ENCODE measurements at regions not wholly inside any gene's neighbourhood (a gene's known extent, or its start where the extent isn't known, plus 50 kb on each side); places are given as distances from the start of the nearest gene placed in this dataset.
"Not testable (repeated sequence)": the region's sequence is repeated elsewhere in the genome, so short reads cannot be mapped to it uniquely, and the experiment has no call there.

DNA sequence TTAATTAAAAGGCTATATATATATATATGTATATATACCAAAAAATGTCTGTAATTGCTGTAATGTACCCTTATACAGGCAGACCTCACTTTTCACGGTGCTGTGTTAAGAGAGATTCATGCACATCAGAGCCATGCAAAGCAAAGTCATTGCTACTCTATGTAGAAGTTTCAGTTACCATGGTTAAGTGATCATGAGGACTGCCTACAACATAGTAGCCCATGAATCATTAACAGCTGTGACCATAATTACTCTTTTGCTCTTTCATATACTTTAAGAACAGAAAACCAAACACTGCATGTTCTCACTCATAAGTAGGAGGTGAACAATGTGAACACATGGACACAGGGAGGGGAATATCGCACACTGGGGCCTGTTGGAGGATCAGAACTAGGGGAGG is 225.3 kb upstream of the EPHA3 start:
- Mint-ChIP-seq H3K36me3 (ENCODE audit: low read depth) (no peaks in the 10 kb centered on the region), H3K27me3 (ENCODE audit: low read depth) (no peaks in the 10 kb centered on the region), H3K4me1 (ENCODE audit: low read depth) (no peaks in the 10 kb centered on the region), H3K27ac (ENCODE audit: unreplicated experiment) (no peak overlapping the region), H3K4me3 (ENCODE audit: unreplicated experiment) (no peak overlapping the region), H3K9me3 (ENCODE audit: low read depth) (no peaks in the 10 kb centered on the region)
- DNase-seq (ENCODE audit: low spot score) = no peak
- TF ChIP-seq, protein P1, sequence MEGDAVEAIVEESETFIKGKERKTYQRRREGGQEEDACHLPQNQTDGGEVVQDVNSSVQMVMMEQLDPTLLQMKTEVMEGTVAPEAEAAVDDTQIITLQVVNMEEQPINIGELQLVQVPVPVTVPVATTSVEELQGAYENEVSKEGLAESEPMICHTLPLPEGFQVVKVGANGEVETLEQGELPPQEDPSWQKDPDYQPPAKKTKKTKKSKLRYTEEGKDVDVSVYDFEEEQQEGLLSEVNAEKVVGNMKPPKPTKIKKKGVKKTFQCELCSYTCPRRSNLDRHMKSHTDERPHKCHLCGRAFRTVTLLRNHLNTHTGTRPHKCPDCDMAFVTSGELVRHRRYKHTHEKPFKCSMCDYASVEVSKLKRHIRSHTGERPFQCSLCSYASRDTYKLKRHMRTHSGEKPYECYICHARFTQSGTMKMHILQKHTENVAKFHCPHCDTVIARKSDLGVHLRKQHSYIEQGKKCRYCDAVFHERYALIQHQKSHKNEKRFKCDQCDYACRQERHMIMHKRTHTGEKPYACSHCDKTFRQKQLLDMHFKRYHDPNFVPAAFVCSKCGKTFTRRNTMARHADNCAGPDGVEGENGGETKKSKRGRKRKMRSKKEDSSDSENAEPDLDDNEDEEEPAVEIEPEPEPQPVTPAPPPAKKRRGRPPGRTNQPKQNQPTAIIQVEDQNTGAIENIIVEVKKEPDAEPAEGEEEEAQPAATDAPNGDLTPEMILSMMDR (IDR thresholded peaks at IDR 0.05) = no peak

DNA sequence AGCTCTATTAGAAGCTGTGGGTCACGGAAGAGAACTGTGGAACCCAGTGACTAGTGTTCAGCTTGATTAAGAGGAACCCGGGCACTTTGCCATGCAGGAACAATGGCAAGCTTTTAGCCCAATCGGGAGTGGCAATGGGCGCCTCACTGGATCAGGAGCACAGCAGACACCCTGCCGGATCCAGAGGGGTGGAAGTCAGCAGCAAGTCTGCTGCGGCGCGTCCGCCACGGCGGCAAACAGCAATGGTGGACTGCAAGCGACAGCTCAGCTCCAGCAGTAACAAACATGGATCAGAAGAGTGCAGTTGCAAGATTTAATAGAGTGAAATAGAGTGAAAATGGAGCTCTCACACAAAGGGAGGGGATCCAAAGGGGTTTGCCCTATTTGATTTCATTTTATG is 220.8 kb upstream of the EPHA3 start:
- not testable (repeated sequence) for H3K36me3 Mint-ChIP-seq (ENCODE audit: low read depth); H3K27ac Mint-ChIP-seq (ENCODE audit: unreplicated experiment); H3K4me1 Mint-ChIP-seq (ENCODE audit: low read depth); H3K27me3 Mint-ChIP-seq (ENCODE audit: low read depth); H3K4me3 Mint-ChIP-seq (ENCODE audit: unreplicated experiment)
- DNase-seq (ENCODE audit: low spot score) = peak; percentile 59
- peaks cover 18% of the 10 kb centered on the region for H3K9me3 Mint-ChIP-seq (ENCODE audit: low read depth)

- TF ChIP-seq, protein P1 (IDR thresholded peaks at IDR 0.05) = no peak
- H3K27ac Mint-ChIP-seq (ENCODE audit: unreplicated experiment) = no peak overlapping the region
- H3K4me1 Mint-ChIP-seq (ENCODE audit: low read depth) = no peaks in the 10 kb centered on the region
- DNase-seq (ENCODE audit: low spot score) = no peak
- no peak overlapping the region for H3K4me3 Mint-ChIP-seq (ENCODE audit: unreplicated experiment)
- H3K27me3 Mint-ChIP-seq (ENCODE audit: low read depth) = peaks cover 4% of the 10 kb centered on the region
- peaks cover 2% of the 10 kb centered on the region for H3K36me3 Mint-ChIP-seq (ENCODE audit: low read depth)
- H3K9me3 Mint-ChIP-seq (ENCODE audit: low read depth) = peaks cover 2% of the 10 kb centered on the region
Observed at GRCh38 chr3:88896026-88896425, 211.4 kb upstream of the EPHA3 start.

- no peaks in the 10 kb centered on the region for H3K36me3 Mint-ChIP-seq (ENCODE audit: low read depth)
- no peaks in the 10 kb centered on the region for H3K9me3 Mint-ChIP-seq (ENCODE audit: low read depth)
- H3K4me3 Mint-ChIP-seq (ENCODE audit: unreplicated experiment) = no peak overlapping the region
- TF ChIP-seq, protein P1 (IDR thresholded peaks at IDR 0.05) = no peak
- no peak overlapping the region for H3K27ac Mint-ChIP-seq (ENCODE audit: unreplicated experiment)
- DNase-seq (ENCODE audit: low spot score) = no peak
- no peaks in the 10 kb centered on the region for H3K4me1 Mint-ChIP-seq (ENCODE audit: low read depth)
- H3K27me3 Mint-ChIP-seq (ENCODE audit: low read depth) = no peaks in the 10 kb centered on the region
Observed at GRCh38 chr3:88912294-88912877, 195.0 kb upstream of the EPHA3 start.

DNA sequence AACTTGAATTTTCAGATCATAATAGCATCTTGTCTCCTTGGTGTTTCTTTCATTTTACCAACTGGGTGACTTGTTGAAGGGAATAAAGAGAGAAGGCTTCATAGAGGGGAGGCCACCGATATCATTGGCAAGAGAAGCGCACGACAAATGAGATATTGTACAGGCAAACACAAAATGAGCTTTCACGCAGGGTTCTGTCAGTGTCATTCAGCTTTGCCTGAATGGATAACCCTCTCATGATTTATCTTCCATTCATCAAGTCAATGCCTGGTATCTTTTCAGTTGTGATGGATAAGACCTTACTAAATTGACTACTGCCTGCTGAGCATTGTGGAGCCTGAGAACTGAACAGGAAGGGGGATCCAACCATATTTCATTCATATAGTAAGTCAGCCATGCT is 188.6 kb upstream of the EPHA3 start:
- H3K27ac Mint-ChIP-seq (ENCODE audit: unreplicated experiment) = no peak overlapping the region
- H3K4me1 Mint-ChIP-seq (ENCODE audit: low read depth) = no peaks in the 10 kb centered on the region
- no peaks in the 10 kb centered on the region for H3K36me3 Mint-ChIP-seq (ENCODE audit: low read depth)
- TF ChIP-seq, protein P1 (IDR thresholded peaks at IDR 0.05) = no peak
- H3K27me3 Mint-ChIP-seq (ENCODE audit: low read depth) = no peaks in the 10 kb centered on the region
- H3K9me3 Mint-ChIP-seq (ENCODE audit: low read depth) = no peaks in the 10 kb centered on the region
- H3K4me3 Mint-ChIP-seq (ENCODE audit: unreplicated experiment) = no peak overlapping the region
- DNase-seq (ENCODE audit: low spot score) = no peak

DNA sequence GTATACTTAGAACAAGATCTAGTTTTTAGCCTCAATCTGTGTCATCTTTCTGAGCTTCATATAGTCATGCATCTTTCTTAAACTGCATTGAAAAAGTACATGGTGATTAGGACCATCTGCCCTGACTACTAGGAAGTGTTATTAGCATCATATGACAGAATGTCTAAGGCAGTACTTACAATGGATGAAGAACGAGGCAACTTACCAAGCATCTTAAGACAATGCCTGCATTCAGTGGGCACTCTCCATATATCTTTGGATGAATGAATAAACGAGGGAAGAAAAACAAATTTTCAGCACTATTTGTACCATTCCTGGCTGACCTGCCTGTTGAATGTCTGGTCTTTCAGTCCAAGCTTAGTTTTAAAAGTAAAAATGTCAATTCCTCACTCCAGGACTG is 185.4 kb upstream of the EPHA3 start:
- Mint-ChIP-seq H3K27ac (ENCODE audit: unreplicated experiment) (no peak overlapping the region), H3K27me3 (ENCODE audit: low read depth) (no peaks in the 10 kb centered on the region), H3K4me1 (ENCODE audit: low read depth) (no peaks in the 10 kb centered on the region), H3K36me3 (ENCODE audit: low read depth) (no peaks in the 10 kb centered on the region), H3K9me3 (ENCODE audit: low read depth) (no peaks in the 10 kb centered on the region), H3K4me3 (ENCODE audit: unreplicated experiment) (no peak overlapping the region)
- no peak for DNase-seq (ENCODE audit: low spot score)
- TF ChIP-seq, protein P1 (IDR thresholded peaks at IDR 0.05) = no peak

Data from chondrocyte (in vitro differentiated cells).